ENCODE measurements at regions not wholly inside any gene's neighbourhood (a gene's known extent, or its start where the extent isn't known, plus 50 kb on each side); places are given as distances from the start of the nearest gene placed in this dataset.

DNA sequence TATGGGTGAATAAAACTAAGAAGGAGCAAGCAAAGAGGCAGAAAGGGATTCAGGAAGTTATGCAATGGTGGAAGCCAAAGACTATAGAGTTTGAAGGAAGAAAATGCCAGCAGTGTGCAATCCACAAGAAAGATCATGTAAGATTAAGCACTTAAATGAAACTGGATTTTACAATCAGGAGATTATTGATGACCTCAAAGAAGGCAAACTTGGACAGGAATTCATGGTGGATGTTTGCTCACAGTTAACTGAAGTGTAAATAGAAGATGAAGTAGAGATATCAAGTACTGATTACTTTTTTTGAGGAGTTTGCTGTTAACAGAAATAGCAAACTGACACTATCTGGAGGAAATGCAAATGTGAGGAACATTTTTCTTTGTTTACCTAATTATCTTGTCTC, 308.9 kb downstream of the RND3 start:
- no peak overlapping the region for H3K4me3 Mint-ChIP-seq

DNA sequence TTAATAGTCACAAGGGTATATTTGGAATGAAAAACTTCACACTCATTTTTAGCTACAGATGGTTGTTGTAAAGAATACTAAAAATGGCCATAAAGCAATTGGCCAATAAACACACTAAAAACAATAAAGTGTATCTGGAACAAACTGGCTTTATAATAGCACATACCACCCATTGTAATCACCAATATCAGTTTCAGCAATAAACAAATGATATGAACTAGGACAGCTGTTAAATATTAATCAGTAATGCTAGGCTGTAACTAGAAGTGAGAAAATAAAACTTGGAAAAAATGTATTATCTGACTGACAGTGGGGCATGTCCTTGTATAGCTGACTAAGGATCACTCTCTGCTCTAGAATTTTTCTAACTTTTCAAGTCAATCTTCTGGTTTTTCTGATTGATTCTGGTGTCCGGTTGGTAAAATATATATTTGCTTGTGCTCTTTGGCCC, 312.5 kb downstream of the RND3 start:
- ATAC-seq (no peak), DNase-seq (no peak)
- ChIA-PET POLR2A (no interaction called here), CTCF (no interaction called here)
- no peaks in the 10 kb centered on the region for H3K36me3 Mint-ChIP-seq (ENCODE audit: low read depth)
- H3K4me3 Mint-ChIP-seq: no peak overlapping the region
- H3K27ac Mint-ChIP-seq: no peak overlapping the region
- peaks cover 4% of the 10 kb centered on the region for H3K9me3 Mint-ChIP-seq (ENCODE audit: insufficient read depth)
- no peaks in the 10 kb centered on the region for H3K27me3 Mint-ChIP-seq (ENCODE audit: low read depth)
- H3K4me1 Mint-ChIP-seq (ENCODE audit: low read depth): no peaks in the 10 kb centered on the region

More for the DNA sequence above, 308.9 kb downstream of the RND3 start:
- peaks cover under 1% of the 10 kb centered on the region for H3K9me3 Mint-ChIP-seq (ENCODE audit: insufficient read depth)
- H3K4me1 Mint-ChIP-seq (ENCODE audit: low read depth): no peaks in the 10 kb centered on the region
- ChIA-PET POLR2A (no interaction called here), CTCF (no interaction called here)
- DNase-seq (no peak), ATAC-seq (no peak)
- no peak overlapping the region for H3K27ac Mint-ChIP-seq
- H3K36me3 Mint-ChIP-seq (ENCODE audit: low read depth): no peaks in the 10 kb centered on the region
- H3K27me3 Mint-ChIP-seq (ENCODE audit: low read depth): no peaks in the 10 kb centered on the region

DNA sequence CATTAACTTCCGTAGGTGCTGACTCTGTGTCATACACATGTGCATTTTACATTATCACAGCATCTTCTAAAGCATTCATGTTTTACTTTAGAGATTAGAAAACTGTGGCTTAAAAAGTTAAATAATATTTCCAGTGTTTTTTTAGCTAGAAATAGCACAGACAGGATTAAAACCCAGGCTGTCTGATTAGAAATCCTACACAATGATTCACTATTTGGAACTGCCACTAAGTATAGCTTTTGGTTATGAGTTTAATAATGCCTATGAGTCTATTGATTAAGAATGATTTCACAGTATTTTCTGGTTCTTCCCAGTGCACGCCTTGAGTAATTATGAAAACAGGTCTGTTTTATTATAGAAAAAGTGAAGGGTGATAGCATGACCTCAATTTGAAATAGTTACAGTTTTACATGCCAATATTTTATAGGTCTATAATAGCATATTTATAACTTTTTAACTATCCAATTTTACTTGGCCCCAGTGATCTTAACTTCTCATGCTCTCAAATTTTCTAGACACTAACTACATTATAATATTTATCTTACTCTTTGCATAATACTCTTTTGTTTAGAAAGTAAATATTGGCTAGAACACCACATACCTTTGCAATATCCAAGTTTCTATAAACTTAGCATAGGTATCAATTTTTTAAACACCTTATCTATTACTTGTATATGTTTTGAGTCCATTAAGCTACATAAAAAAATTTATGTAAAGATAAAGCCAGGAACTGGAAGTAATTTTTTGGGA, 313.2 kb downstream of the RND3 start:
- no peak overlapping the region for H3K27ac Mint-ChIP-seq
- H3K36me3 Mint-ChIP-seq (ENCODE audit: low read depth): no peaks in the 10 kb centered on the region
- DNase-seq: no peak
- peaks cover 4% of the 10 kb centered on the region for H3K9me3 Mint-ChIP-seq (ENCODE audit: insufficient read depth)
- H3K4me3 Mint-ChIP-seq: no peak overlapping the region
- no peaks in the 10 kb centered on the region for H3K27me3 Mint-ChIP-seq (ENCODE audit: low read depth)
- POLR2A ChIA-PET: no interaction called here
- ATAC-seq: no peak
- no peaks in the 10 kb centered on the region for H3K4me1 Mint-ChIP-seq (ENCODE audit: low read depth)
- CTCF ChIA-PET: no interaction called here

DNA sequence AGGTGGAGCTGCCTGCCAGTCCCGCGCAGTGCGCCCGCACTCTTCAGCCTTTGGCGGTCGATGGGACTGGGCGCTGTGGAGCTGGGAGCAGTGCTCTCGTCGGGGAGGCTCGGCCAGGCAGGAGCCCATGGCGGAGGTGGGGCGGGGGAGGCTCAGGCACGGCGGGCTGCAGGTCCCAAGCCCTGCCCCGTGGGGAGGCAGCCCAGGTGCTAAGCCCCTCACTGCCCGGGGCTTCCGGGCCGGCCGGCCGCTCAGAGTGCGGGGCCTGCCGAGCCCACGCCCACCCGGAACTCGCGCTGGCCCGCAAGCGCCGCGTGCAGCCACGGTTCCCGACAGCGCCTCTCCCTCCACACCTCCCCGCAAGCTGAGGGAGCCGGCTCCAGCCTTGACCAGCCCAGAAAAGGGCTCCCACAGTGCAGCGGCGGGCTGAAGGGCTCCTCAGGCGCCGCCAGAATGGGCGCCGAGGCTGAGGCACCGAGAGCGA, 316.4 kb downstream of the RND3 start:
- Mint-ChIP-seq H3K36me3 (ENCODE audit: low read depth) (no peaks in the 10 kb centered on the region), H3K27ac (no peak overlapping the region), H3K4me1 (ENCODE audit: low read depth) (peaks cover 2% of the 10 kb centered on the region), H3K9me3 (ENCODE audit: insufficient read depth) (peaks cover 4% of the 10 kb centered on the region), H3K4me3 (no peak overlapping the region), H3K27me3 (ENCODE audit: low read depth) (no peaks in the 10 kb centered on the region)
- DNase-seq (no peak), ATAC-seq (no peak)
- POLR2A ChIA-PET: no interaction called here
- CTCF ChIA-PET: no interaction called here

DNA sequence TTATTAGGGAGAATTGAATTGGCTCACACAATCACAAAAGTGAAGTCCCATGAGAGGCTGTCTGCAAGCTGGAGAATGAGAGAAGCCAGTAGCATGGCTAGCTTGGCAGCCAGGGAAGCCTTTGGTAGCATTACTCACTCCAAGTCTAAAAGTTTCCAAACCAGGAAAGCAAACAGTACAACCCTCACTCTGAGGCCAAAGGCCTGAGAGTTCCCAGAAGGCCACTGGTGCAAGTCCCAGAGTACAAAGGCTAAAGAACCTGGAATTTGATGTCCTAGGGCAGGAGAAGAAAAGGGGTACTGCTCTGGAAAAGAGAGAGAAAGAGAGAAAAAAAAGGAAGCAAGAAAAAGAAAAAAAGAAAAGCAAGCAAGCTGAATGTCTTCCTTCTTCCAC, 318.2 kb downstream of the RND3 start:
- Mint-ChIP-seq H3K4me1 (ENCODE audit: low read depth) (peaks cover 2% of the 10 kb centered on the region), H3K27ac (no peak overlapping the region), H3K36me3 (ENCODE audit: low read depth) (no peaks in the 10 kb centered on the region), H3K4me3 (no peak overlapping the region), H3K27me3 (ENCODE audit: low read depth) (no peaks in the 10 kb centered on the region), H3K9me3 (ENCODE audit: insufficient read depth) (peaks cover 4% of the 10 kb centered on the region)
- ATAC-seq (no peak), DNase-seq (no peak)
- ChIA-PET POLR2A (no interaction called here), CTCF (no interaction called here)

DNA sequence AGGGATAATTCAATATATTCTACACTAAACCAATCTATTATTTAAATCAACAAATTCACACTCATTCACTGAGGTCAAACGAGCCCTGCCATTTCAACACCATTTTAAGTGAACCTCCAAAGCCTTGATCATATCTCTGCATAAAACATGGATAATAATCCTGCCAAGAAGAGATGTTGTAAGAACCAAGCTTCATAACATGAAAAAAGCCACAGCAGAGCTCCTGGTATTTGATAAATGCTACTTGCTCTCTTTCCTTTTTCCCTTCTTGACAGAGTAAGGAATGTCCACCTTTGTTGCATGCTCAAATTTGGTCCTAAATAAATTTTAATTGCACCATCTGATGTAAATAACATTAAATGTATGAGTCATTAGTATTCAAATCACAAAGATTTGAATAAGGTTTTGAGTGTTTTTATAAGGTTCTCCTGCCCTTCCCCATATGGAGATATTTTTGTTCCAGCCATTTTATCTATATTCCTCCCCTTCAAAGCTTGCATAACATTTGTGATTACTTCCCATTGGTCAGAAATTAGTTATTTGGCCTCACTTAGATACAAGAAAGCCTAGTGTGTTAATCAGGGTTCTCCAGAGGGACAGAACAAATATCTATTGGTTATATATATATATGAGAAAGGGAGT, 318.8 kb downstream of the RND3 start:
- H3K27ac Mint-ChIP-seq: no peak overlapping the region
- H3K4me3 Mint-ChIP-seq: no peak overlapping the region
- DNase-seq: no peak
- H3K36me3 Mint-ChIP-seq (ENCODE audit: low read depth): no peaks in the 10 kb centered on the region
- ATAC-seq: no peak
- no peaks in the 10 kb centered on the region for H3K27me3 Mint-ChIP-seq (ENCODE audit: low read depth)
- ChIA-PET CTCF (no interaction called here), POLR2A (no interaction called here)
- H3K9me3 Mint-ChIP-seq (ENCODE audit: insufficient read depth): peaks cover 4% of the 10 kb centered on the region
- peaks cover 2% of the 10 kb centered on the region for H3K4me1 Mint-ChIP-seq (ENCODE audit: low read depth)

DNA sequence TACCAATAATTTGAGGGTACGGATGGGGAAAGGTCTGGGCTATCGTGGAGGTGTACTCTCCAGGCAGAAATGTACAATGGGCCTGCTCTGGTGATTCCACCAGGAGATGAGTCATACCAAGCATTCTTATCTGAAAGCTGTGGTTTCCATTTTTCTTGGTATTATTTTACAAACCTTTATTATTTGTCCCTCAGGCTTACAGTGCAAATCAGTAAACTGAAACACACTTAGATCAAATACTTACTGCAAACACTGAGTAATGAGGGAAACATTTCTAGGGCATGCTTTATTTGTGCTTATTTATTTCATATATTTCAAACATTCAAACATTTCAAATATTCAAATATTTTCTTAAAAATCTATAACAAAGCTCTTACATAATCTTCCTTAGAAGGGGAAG, 319.8 kb downstream of the RND3 start:
- Mint-ChIP-seq H3K27ac (no peak overlapping the region), H3K4me3 (no peak overlapping the region), H3K4me1 (ENCODE audit: low read depth) (peaks cover 2% of the 10 kb centered on the region), H3K27me3 (ENCODE audit: low read depth) (no peaks in the 10 kb centered on the region), H3K9me3 (ENCODE audit: insufficient read depth) (peaks cover 4% of the 10 kb centered on the region), H3K36me3 (ENCODE audit: low read depth) (no peaks in the 10 kb centered on the region)
- ATAC-seq (no peak), DNase-seq (no peak)
- POLR2A ChIA-PET: no interaction called here
- CTCF ChIA-PET: no interaction called here

DNA sequence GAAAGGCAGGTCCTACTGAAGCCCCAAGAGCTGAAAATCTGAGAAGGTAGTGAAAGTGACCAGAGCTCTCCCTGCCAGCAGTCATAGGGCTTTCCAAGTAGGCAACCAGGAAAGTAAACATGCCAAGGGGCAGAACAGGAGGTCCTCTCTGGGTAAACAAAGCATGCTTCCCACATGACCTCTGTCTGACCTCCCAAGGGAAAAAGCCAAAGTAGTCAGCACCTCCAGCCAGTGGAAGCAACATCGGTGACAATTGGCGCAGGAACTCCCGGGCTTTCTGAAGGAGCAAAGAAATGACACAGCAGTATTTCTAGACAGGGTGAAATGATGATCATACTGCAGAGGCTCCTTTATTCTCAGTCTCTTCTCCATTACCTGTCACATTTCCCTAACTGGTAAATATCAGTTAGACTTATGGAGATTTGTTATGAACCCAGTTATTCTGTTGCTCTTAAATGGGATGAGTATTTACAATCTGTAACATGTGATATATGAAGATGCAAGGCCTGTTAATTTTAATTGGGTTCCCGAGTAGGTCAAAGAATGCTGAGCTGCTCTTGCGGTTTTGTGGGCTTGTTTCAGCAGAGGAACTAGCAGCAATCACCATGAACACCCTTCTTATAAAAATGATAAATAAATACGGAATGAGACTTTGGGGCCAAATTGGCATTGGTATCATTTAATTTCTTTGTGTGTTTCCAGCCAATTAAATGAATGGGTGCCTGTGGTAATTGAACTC, 321.0 kb downstream of the RND3 start:
- ATAC-seq: no peak
- POLR2A ChIA-PET: no interaction called here
- H3K4me3 Mint-ChIP-seq: no peak overlapping the region
- H3K4me1 Mint-ChIP-seq (ENCODE audit: low read depth): peaks cover 2% of the 10 kb centered on the region
- no peaks in the 10 kb centered on the region for H3K27me3 Mint-ChIP-seq (ENCODE audit: low read depth)
- no peaks in the 10 kb centered on the region for H3K36me3 Mint-ChIP-seq (ENCODE audit: low read depth)
- H3K27ac Mint-ChIP-seq: no peak overlapping the region
- DNase-seq: no peak
- CTCF ChIA-PET: no interaction called here
- H3K9me3 Mint-ChIP-seq (ENCODE audit: insufficient read depth): peaks cover 2% of the 10 kb centered on the region

DNA sequence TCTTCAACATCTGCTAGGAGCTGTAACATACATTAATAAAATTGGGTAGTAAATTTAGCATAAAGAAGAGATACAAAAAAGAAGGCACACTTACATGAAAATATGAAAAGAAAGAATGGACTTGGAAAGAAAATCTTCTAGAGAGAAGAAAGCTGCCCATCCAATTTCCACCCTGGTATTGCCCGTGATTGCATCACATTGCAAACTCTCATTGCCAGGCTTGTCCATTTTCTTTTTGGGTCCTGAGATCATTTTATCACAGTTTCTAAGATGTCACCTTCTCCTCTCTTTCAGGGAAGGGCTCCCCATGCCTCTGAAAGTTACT, 321.5 kb downstream of the RND3 start:
- peaks cover 2% of the 10 kb centered on the region for H3K4me1 Mint-ChIP-seq (ENCODE audit: low read depth)
- no peaks in the 10 kb centered on the region for H3K9me3 Mint-ChIP-seq (ENCODE audit: insufficient read depth)
- DNase-seq: no peak
- no peaks in the 10 kb centered on the region for H3K27me3 Mint-ChIP-seq (ENCODE audit: low read depth)
- no peak overlapping the region for H3K4me3 Mint-ChIP-seq
- no peak for ATAC-seq
- ChIA-PET CTCF (no interaction called here), POLR2A (no interaction called here)
- no peak overlapping the region for H3K27ac Mint-ChIP-seq
- no peaks in the 10 kb centered on the region for H3K36me3 Mint-ChIP-seq (ENCODE audit: low read depth)

DNA sequence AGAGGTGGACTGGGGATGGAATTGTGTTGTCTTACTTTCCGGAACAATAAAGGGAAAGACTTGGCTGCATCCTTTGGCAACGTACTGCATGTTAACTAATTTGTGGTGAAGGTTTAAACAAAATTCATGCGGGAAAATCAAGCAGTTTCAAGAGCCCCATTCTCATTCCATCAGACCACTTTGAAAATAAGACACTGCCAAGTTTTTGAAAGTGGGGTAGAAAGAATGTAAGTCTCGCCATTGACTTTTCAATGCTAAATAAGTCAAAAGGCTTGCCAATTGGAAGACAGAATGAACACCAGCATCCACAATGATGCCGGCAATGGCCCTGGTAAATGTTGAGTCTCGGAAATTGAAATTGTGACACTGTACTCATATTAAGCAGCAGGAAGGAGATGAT, 322.0 kb downstream of the RND3 start:
- no peak for ATAC-seq

DNA sequence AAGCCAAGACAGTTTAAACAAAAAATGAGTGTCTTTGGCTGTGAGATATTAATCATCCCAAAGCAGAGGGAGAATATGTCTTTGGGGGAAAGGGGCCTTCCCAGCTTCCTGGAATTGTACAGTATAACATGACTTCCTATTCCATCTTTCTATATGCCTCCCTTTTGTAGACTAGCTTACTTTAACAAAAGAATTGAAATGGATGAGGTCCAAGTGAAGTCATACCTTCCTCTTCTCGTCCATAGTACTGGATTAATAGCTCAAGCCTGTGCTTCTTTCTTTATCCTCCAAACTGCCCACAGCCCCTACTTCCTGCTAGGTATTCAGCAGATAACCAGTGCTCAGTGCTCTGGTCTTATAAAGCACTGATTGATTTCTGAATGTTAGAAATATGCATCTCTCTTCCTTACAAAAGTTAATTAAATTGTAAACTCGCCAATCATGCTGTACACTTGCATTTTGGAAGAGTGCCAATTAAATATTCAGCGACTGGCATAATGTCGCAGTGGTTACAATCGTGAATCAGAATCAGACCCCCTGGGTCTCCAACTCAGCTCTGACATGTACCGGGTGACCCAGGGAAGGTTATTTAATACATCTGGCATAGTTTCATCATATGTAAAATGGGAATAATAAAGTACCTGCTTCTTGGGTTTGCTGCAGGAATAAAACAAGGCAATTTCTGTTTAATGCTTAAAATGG, 325.1 kb downstream of the RND3 start:
- H3K36me3 Mint-ChIP-seq (ENCODE audit: low read depth): no peaks in the 10 kb centered on the region
- H3K4me1 Mint-ChIP-seq (ENCODE audit: low read depth): no peaks in the 10 kb centered on the region
- H3K27me3 Mint-ChIP-seq (ENCODE audit: low read depth): no peaks in the 10 kb centered on the region
- POLR2A ChIA-PET: no interaction called here
- H3K27ac Mint-ChIP-seq: no peak overlapping the region
- no peak for ATAC-seq
- DNase-seq: no peak
- H3K9me3 Mint-ChIP-seq (ENCODE audit: insufficient read depth): no peaks in the 10 kb centered on the region
- CTCF ChIA-PET: no interaction called here
- H3K4me3 Mint-ChIP-seq: no peak overlapping the region

More for the DNA sequence above, 322.0 kb downstream of the RND3 start:
- Mint-ChIP-seq H3K27ac (no peak overlapping the region), H3K9me3 (ENCODE audit: insufficient read depth) (no peaks in the 10 kb centered on the region), H3K36me3 (ENCODE audit: low read depth) (no peaks in the 10 kb centered on the region), H3K4me1 (ENCODE audit: low read depth) (peaks cover 2% of the 10 kb centered on the region), H3K4me3 (no peak overlapping the region), H3K27me3 (ENCODE audit: low read depth) (no peaks in the 10 kb centered on the region)
- no peak for DNase-seq
- POLR2A ChIA-PET: no interaction called here
- CTCF ChIA-PET: no interaction called here

DNA sequence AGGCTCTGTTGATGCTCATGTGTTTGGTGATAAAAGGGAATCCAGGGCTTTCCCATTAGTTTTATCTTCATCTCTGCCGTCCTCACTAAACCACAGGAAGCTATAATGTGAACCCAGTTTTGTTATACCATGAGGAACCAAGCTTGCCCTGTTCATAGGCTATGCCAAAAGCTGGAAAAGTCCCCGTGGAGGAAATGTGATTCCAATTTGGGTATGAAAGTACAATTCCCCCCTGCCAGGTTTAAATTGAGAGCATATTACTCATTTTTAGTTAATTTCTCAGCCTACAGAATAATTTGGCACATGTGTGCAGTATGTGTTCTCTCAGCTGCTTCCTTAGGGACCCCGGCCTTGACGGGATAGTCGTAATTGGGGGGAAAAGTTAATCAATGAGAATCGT, 327.4 kb downstream of the RND3 start:
- ChIA-PET POLR2A (no interaction called here), CTCF (no interaction called here)

More for the DNA sequence above, 327.4 kb downstream of the RND3 start:
- no peak for DNase-seq
- no peaks in the 10 kb centered on the region for H3K9me3 Mint-ChIP-seq (ENCODE audit: insufficient read depth)
- H3K4me3 Mint-ChIP-seq: no peak overlapping the region
- H3K27me3 Mint-ChIP-seq (ENCODE audit: low read depth): no peaks in the 10 kb centered on the region
- H3K4me1 Mint-ChIP-seq (ENCODE audit: low read depth): no peaks in the 10 kb centered on the region
- H3K27ac Mint-ChIP-seq: no peak overlapping the region
- ATAC-seq: no peak
- no peaks in the 10 kb centered on the region for H3K36me3 Mint-ChIP-seq (ENCODE audit: low read depth)
